Thyroid gland (tissue), 4 donors: ENCODE measurements at regions not wholly inside any gene's neighbourhood (a gene's known extent, or its start where the extent isn't known, plus 50 kb on each side); places are given as distances from the start of the nearest gene placed in this dataset.

Source experiments
- CTCF ChIP-seq, 6 experiments: fragments of 200-600 bp in 3 of 6; fragments of 450-650 bp in 3 of 6; sonication (generic) in 3 of 6; IDR thresholded peaks; one replicate each; pipeline ENCODE4 v1.5.1; 2016 to 2019; ENCODE audit warnings: antibody characterized with exemption in 6 of 6, mild to moderate bottlenecking in 2 of 6, inconsistent platforms in 1 of 6, moderate library complexity in 1 of 6
- POLR2A ChIP-seq, 2 donors: fragments of 450-650 bp; IDR thresholded peaks; one replicate each; pipeline ENCODE4 v1.6.1; 2017; ENCODE audit warnings: antibody characterized with exemption in 2 of 2, mild to moderate bottlenecking in 2 of 2, moderate library complexity in 1 of 2

DNA sequence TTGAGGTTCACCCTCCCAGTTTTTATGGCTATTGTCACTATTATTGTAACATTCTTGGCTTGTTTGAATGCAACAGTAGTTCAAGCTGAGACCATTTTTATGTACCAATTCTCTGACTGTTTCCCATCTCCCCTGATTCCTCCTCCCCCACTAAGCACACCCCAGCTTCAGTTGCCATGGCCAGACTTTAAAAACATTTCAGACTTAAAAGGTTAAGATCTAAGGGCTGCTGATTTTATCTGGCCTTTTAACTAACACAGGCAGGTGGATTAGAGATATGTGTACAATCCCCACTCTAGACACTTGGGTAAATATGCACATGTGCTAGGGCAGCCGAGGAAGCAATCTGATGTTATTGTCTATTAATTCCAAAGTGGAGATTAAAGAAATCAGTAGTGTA, 386.3 kb upstream of the NR2F2 start:
- TF ChIP-seq POLR2A (IDR thresholded peaks at IDR 0.05) (no peak), CTCF (IDR thresholded peaks at IDR 0.05) (no peak)
